ENCODE measurements at regions not wholly inside any gene's neighbourhood (a gene's known extent, or its start where the extent isn't known, plus 50 kb on each side); places are given as distances from the start of the nearest gene placed in this dataset.

- no peak for DNase-seq (ENCODE audit: low spot score in 2 of 2, unreplicated experiment in 2 of 2)
- Mint-ChIP-seq H3K27ac (no peak overlapping the region), H3K27me3 (ENCODE audit: low read depth) (peaks cover 29% of the 10 kb centered on the region), H3K4me1 (no peaks in the 10 kb centered on the region), H3K36me3 (peaks cover 2% of the 10 kb centered on the region), H3K9me3 (peaks cover 15% of the 10 kb centered on the region), H3K4me3 (no peak overlapping the region)
- TF ChIP-seq CTCF (IDR thresholded peaks at IDR 0.05; ENCODE audit: unreplicated experiment): no peak
Measured at GRCh38 chr15:81442454-81442853, 68.4 kb upstream of the TMC3 start.

- DNase-seq (ENCODE audit: low spot score in 2 of 2, unreplicated experiment in 2 of 2): no peak
- Mint-ChIP-seq H3K36me3 (no peaks in the 10 kb centered on the region), H3K9me3 (peaks cover 19% of the 10 kb centered on the region), H3K27me3 (ENCODE audit: low read depth) (peaks cover 10% of the 10 kb centered on the region), H3K27ac (no peak overlapping the region), H3K4me3 (no peak overlapping the region), H3K4me1 (no peaks in the 10 kb centered on the region)
- TF ChIP-seq CTCF (IDR thresholded peaks at IDR 0.05; ENCODE audit: unreplicated experiment): no peak
Measured at GRCh38 chr15:81434851-81435250, 60.8 kb upstream of the TMC3 start.

- no peak for TF ChIP-seq CTCF (IDR thresholded peaks at IDR 0.05; ENCODE audit: unreplicated experiment)
- no peak for DNase-seq (ENCODE audit: low spot score in 2 of 2, unreplicated experiment in 2 of 2)
- H3K27me3 Mint-ChIP-seq (ENCODE audit: low read depth): peaks cover 10% of the 10 kb centered on the region
- H3K9me3 Mint-ChIP-seq: peaks cover 27% of the 10 kb centered on the region
- no peak overlapping the region for H3K4me3 Mint-ChIP-seq
- H3K36me3 Mint-ChIP-seq: no peaks in the 10 kb centered on the region
- H3K4me1 Mint-ChIP-seq: no peaks in the 10 kb centered on the region
- H3K27ac Mint-ChIP-seq: no peak overlapping the region
Measured at GRCh38 chr15:81433462-81433861, 59.4 kb upstream of the TMC3 start.

- Mint-ChIP-seq H3K36me3 (no peaks in the 10 kb centered on the region), H3K27me3 (ENCODE audit: low read depth) (peaks cover 11% of the 10 kb centered on the region), H3K9me3 (peaks cover 27% of the 10 kb centered on the region), H3K27ac (no peak overlapping the region), H3K4me3 (no peak overlapping the region), H3K4me1 (no peaks in the 10 kb centered on the region)
- no peak for TF ChIP-seq CTCF (IDR thresholded peaks at IDR 0.05; ENCODE audit: unreplicated experiment)
- no peak for DNase-seq (ENCODE audit: low spot score in 2 of 2, unreplicated experiment in 2 of 2)
Measured at GRCh38 chr15:81432179-81432578, 58.2 kb upstream of the TMC3 start.

GRCh38 chr15:81427176-81427575, 53.2 kb upstream of the TMC3 start:
- Mint-ChIP-seq H3K36me3 (no peaks in the 10 kb centered on the region), H3K27me3 (ENCODE audit: low read depth) (peaks cover 12% of the 10 kb centered on the region), H3K4me1 (no peaks in the 10 kb centered on the region), H3K27ac (no peak overlapping the region), H3K4me3 (no peak overlapping the region), H3K9me3 (peaks cover 32% of the 10 kb centered on the region)
- DNase-seq (ENCODE audit: low spot score in 2 of 2, unreplicated experiment in 2 of 2): no peak
- TF ChIP-seq CTCF (IDR thresholded peaks at IDR 0.05; ENCODE audit: unreplicated experiment): no peak

DNA sequence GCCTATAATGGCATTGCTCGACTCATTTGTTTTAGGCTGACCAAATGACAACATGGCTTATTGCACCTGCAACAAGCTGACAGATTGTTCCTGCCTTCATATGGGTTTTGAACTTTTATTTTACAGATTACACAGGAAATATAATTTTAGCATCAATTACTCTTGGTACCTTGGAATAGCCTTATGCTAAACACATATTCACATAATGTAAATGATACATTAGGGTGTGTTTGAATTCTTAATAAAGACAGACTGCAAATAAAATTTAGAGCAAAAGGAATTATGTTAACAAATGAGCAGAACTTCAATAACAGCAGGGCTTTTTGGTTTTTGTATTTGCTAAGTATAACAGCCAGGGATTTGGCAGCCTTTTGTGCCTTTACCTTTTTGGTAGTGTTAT, 51.9 kb upstream of the TMC3 start:
- Mint-ChIP-seq H3K36me3 (no peaks in the 10 kb centered on the region), H3K4me3 (no peak overlapping the region), H3K4me1 (peaks cover 2% of the 10 kb centered on the region), H3K27me3 (ENCODE audit: low read depth) (peaks cover 12% of the 10 kb centered on the region), H3K27ac (no peak overlapping the region), H3K9me3 (peaks cover 20% of the 10 kb centered on the region)
- DNase-seq (ENCODE audit: low spot score in 2 of 2, unreplicated experiment in 2 of 2): no peak
- no peak for TF ChIP-seq CTCF (IDR thresholded peaks at IDR 0.05; ENCODE audit: unreplicated experiment)
